ENCODE measurements at regions not wholly inside any gene's neighbourhood (a gene's known extent, or its start where the extent isn't known, plus 50 kb on each side); places are given as distances from the start of the nearest gene placed in this dataset.
"Not testable (repeated sequence)": the region's sequence is repeated elsewhere in the genome, so short reads cannot be mapped to it uniquely, and the experiment has no call there.

- Histone ChIP-seq H3K4me2 (ENCODE audit: low read depth, low read length) (no peak overlapping the region), H3K4me3 (ENCODE audit: low read length) (no peak overlapping the region), H3K36me3 (replicated peaks; ENCODE audit: insufficient read depth, low read length) (no peaks in the 10 kb centered on the region), H3K9me3 (replicated peaks; ENCODE audit: insufficient read depth, low read length) (no peaks in the 10 kb centered on the region), H3K9me2 (replicated peaks; ENCODE audit: insufficient read depth, low read length) (no peaks in the 10 kb centered on the region), H3K79me2 (ENCODE audit: low read length) (no peaks in the 10 kb centered on the region), H3F3A (ENCODE audit: insufficient read depth, low read length) (no peaks in the 10 kb centered on the region), H3K9ac (ENCODE audit: low read length) (no peak overlapping the region), H4K20me1 (ENCODE audit: insufficient read depth, low read length) (no peaks in the 10 kb centered on the region), H3K27me3 (replicated peaks; ENCODE audit: insufficient read depth, low read length) (peaks cover 20% of the 10 kb centered on the region), H3K27ac (ENCODE audit: low read length) (no peak overlapping the region), H2AFZ (ENCODE audit: low read length) (no peak overlapping the region), H3K4me1 (ENCODE audit: low read length) (no peaks in the 10 kb centered on the region)
- TF ChIP-seq EZH2phosphoT487 (IDR thresholded peaks at IDR 0.05; ENCODE audit: low read length), result no peak
- no peak for TF ChIP-seq EZH2 (optimal IDR thresholded peaks at IDR 0.05; ENCODE audit: low read depth, low read length)
- no peak for TF ChIP-seq CTCF (IDR thresholded peaks at IDR 0.05; ENCODE audit: low read length)
- DNase-seq, result no peak
Measured at GRCh38 chr16:86232496-86232895, 277.8 kb upstream of the FOXF1 start.

GRCh38 chr16:86233506-86233905 lies 276.8 kb upstream of the FOXF1 start:
- not testable (repeated sequence) for H2AFZ ChIP-seq (ENCODE audit: low read length); H3K9ac ChIP-seq (ENCODE audit: low read length); H3K9me2 ChIP-seq (replicated peaks; ENCODE audit: insufficient read depth, low read length); H3K9me3 ChIP-seq (replicated peaks; ENCODE audit: insufficient read depth, low read length); H4K20me1 ChIP-seq (ENCODE audit: insufficient read depth, low read length); H3K36me3 ChIP-seq (replicated peaks; ENCODE audit: insufficient read depth, low read length); H3K27ac ChIP-seq (ENCODE audit: low read length); DNase-seq; H3K4me2 ChIP-seq (ENCODE audit: low read depth, low read length); H3K4me1 ChIP-seq (ENCODE audit: low read length); H3K4me3 ChIP-seq (ENCODE audit: low read length); H3K79me2 ChIP-seq (ENCODE audit: low read length); H3F3A ChIP-seq (ENCODE audit: insufficient read depth, low read length)
- H3K27me3 ChIP-seq (replicated peaks; ENCODE audit: insufficient read depth, low read length), result peaks cover 20% of the 10 kb centered on the region

- DNase-seq, result no peak
- H3K36me3 ChIP-seq (replicated peaks; ENCODE audit: insufficient read depth, low read length), result no peaks in the 10 kb centered on the region
- H2AFZ ChIP-seq (ENCODE audit: low read length), result no peak overlapping the region
- no peaks in the 10 kb centered on the region for H3F3A ChIP-seq (ENCODE audit: insufficient read depth, low read length)
- no peak for TF ChIP-seq CTCF (IDR thresholded peaks at IDR 0.05; ENCODE audit: low read length)
- no peak for TF ChIP-seq EZH2phosphoT487 (IDR thresholded peaks at IDR 0.05; ENCODE audit: low read length)
- no peak for TF ChIP-seq EZH2 (optimal IDR thresholded peaks at IDR 0.05; ENCODE audit: low read depth, low read length)
- no peak overlapping the region for H3K9ac ChIP-seq (ENCODE audit: low read length)
- H3K4me2 ChIP-seq (ENCODE audit: low read depth, low read length), result no peak overlapping the region
- H4K20me1 ChIP-seq (ENCODE audit: insufficient read depth, low read length), result no peaks in the 10 kb centered on the region
- H3K4me1 ChIP-seq (ENCODE audit: low read length), result no peaks in the 10 kb centered on the region
- peaks cover 10% of the 10 kb centered on the region for H3K27me3 ChIP-seq (replicated peaks; ENCODE audit: insufficient read depth, low read length)
- H3K9me3 ChIP-seq (replicated peaks; ENCODE audit: insufficient read depth, low read length), result no peaks in the 10 kb centered on the region
- H3K9me2 ChIP-seq (replicated peaks; ENCODE audit: insufficient read depth, low read length), result no peaks in the 10 kb centered on the region
- no peaks in the 10 kb centered on the region for H3K79me2 ChIP-seq (ENCODE audit: low read length)
- no peak overlapping the region for H3K4me3 ChIP-seq (ENCODE audit: low read length)
- no peak overlapping the region for H3K27ac ChIP-seq (ENCODE audit: low read length)
Measured at GRCh38 chr16:86239381-86239780, 270.9 kb upstream of the FOXF1 start.

- Histone ChIP-seq H3F3A (ENCODE audit: insufficient read depth, low read length) (no peaks in the 10 kb centered on the region), H3K9me3 (replicated peaks; ENCODE audit: insufficient read depth, low read length) (no peaks in the 10 kb centered on the region), H3K36me3 (replicated peaks; ENCODE audit: insufficient read depth, low read length) (no peaks in the 10 kb centered on the region), H4K20me1 (ENCODE audit: insufficient read depth, low read length) (no peaks in the 10 kb centered on the region), H3K79me2 (ENCODE audit: low read length) (no peaks in the 10 kb centered on the region), H3K9me2 (replicated peaks; ENCODE audit: insufficient read depth, low read length) (no peaks in the 10 kb centered on the region), H3K9ac (ENCODE audit: low read length) (no peak overlapping the region), H3K4me1 (ENCODE audit: low read length) (no peaks in the 10 kb centered on the region), H3K4me3 (ENCODE audit: low read length) (no peak overlapping the region), H3K4me2 (ENCODE audit: low read depth, low read length) (no peak overlapping the region), H2AFZ (ENCODE audit: low read length) (no peak overlapping the region), H3K27ac (ENCODE audit: low read length) (no peak overlapping the region), H3K27me3 (replicated peaks; ENCODE audit: insufficient read depth, low read length) (peaks cover 10% of the 10 kb centered on the region)
- DNase-seq, result no peak
- TF ChIP-seq EZH2 (optimal IDR thresholded peaks at IDR 0.05; ENCODE audit: low read depth, low read length) (no peak), CTCF (IDR thresholded peaks at IDR 0.05; ENCODE audit: low read length) (no peak), EZH2phosphoT487 (IDR thresholded peaks at IDR 0.05; ENCODE audit: low read length) (no peak)
Measured at GRCh38 chr16:86240716-86241363, 269.5 kb upstream of the FOXF1 start.
